NB4 (cell line): ENCODE measurements at regions not wholly inside any gene's neighbourhood (a gene's known extent, or its start where the extent isn't known, plus 50 kb on each side); places are given as distances from the start of the nearest gene placed in this dataset.

ENCODE experiments used
- CTCF ChIP-seq: IDR thresholded peaks from one replicate; pipeline ENCODE4 v1.5.1; 2012; ENCODE audit warnings: low read depth, low read length
- MYC ChIP-seq: IDR thresholded peaks from 2 replicates; pipeline ENCODE4 v1.6.1; 2011; ENCODE audit warnings: low read depth, low read length
- POLR2A ChIP-seq: IDR thresholded peaks from 2 replicates; pipeline ENCODE4 v1.6.1; 2011; ENCODE audit warnings: mild to moderate bottlenecking; ENCODE audit not compliant: insufficient read length; ENCODE audit errors: extremely low read depth

GRCh38 chr7:51878865-51879264, 562.3 kb upstream of the COBL start:
- TF ChIP-seq POLR2A (no peak), CTCF (no peak), MYC (no peak)
